Ovary (tissue), 7 donors: ENCODE measurements at regions not wholly inside any gene's neighbourhood (a gene's known extent, or its start where the extent isn't known, plus 50 kb on each side); places are given as distances from the start of the nearest gene placed in this dataset.
"Not testable (repeated sequence)": the region's sequence is repeated elsewhere in the genome, so short reads cannot be mapped to it uniquely, and the experiment has no call there.

ENCODE experiments used
- DNase-seq, 5 donors: peaks; one replicate each; pipeline ENCODE4 v3.0.0-alpha.2; 2019 to 2020
- H3K27ac ChIP-seq, 2 donors: fragments of 200-600 bp; one replicate each; pipeline versions ENCODE4 v1.5.1 to v1.8.0; 2019 to 2022
- H3K27me3 ChIP-seq: fragments of 200-600 bp; one replicate; pipeline ENCODE4 v1.8.0; 2022
- H3K36me3 ChIP-seq: fragments of 200-600 bp; sonication (generic); one replicate; pipeline ENCODE4 v1.5.1; 2019
- H3K4me1 ChIP-seq: one replicate; pipeline ENCODE4 v1.8.1; 2013; ENCODE audit warnings: mild to moderate bottlenecking, moderate library complexity; ENCODE audit not compliant: insufficient read depth
- H3K4me3 ChIP-seq: fragments of 200-600 bp; sonication (generic); one replicate; pipeline ENCODE4 v1.5.1; 2017
- H3K9me3 ChIP-seq, 2 donors: fragments of 200-600 bp in 1 of 2; sonication (generic) in 1 of 2; one replicate each; pipeline versions ENCODE4 v1.5.1 to v1.8.1; 2013 to 2019; ENCODE audit warnings: mild to moderate bottlenecking in 1 of 2, moderate library complexity in 1 of 2
- CTCF ChIP-seq, 3 donors: fragments of 450-650 bp in 2 of 3; fragments of 200-600 bp in 1 of 3; IDR thresholded peaks; one replicate each; pipeline versions ENCODE4 v1.5.1 to v1.8.0; 2016 to 2022; ENCODE audit warnings: antibody characterized with exemption in 3 of 3, mild to moderate bottlenecking in 1 of 3
- EP300 ChIP-seq: sonication (generic); formaldehyde crosslinking; IDR thresholded peaks from one replicate; pipeline ENCODE4 v1.6.1; 2017; ENCODE audit warnings: antibody characterized with exemption
- POLR2A ChIP-seq: fragments of 450-650 bp; IDR thresholded peaks from one replicate; pipeline ENCODE4 v1.6.1; 2017; ENCODE audit warnings: antibody characterized with exemption, mild to moderate bottlenecking, moderate library complexity
- WGBS, 3 donors: extraction: QIAGEN DNeasy Blood & Tissue Kit in 1 of 3; methylation state at CpG; one replicate each; pipeline versions ENCODE4 v1.1.5 to v1.1.7; 2013 to 2017; 5-methylcytosine and 5-hydroxymethylcytosine counted together
- intact Hi-C, 4 donors: fragments of 100-400 bp; cut with DNase I; formaldehyde crosslinking; loops; one replicate each; pipeline versions ENCODE4 v1.11.0 to v1.15.1; 2022 to 2023
- donor health status: DM: no; HTN: no; CAD: no; lungs with moderate emphysema.
- donor health status: DM: no; HTN: no; CAD: no.
- donor health status: Bipolar disorder and iron deficiency.
- donor health status: DM: no; HTN: no; CAD: no.
- donor health status: DM: yes; HTN: yes; CAD: no.

- DNase-seq: no peak
- 84 to 94% (median 94%) methylated on average over 7 of the region's 7 CpGs for WGBS, 3 donors
- intact Hi-C loops: no loop called here
- Histone ChIP-seq H3K4me1 (no peaks in the 10 kb centered on the region), H3K9me3 (no peaks in the 10 kb centered on the region), H3K27ac (no peak overlapping the region), H3K36me3 (no peaks in the 10 kb centered on the region), H3K4me3 (no peak overlapping the region), H3K27me3 (no peaks in the 10 kb centered on the region)
- TF ChIP-seq EP300 (no peak), POLR2A (no peak), CTCF (IDR thresholded peaks at IDR 0.05) (no peak)
Observed at GRCh38 chr2:242098445-242099128, 229.1 kb downstream of the RTP5 start.

GRCh38 chr2:242103093-242103492 lies 233.6 kb downstream of the RTP5 start:
- intact Hi-C loops, H3K9me3 ChIP-seq, H3K27me3 ChIP-seq, H3K4me3 ChIP-seq, H3K4me1 ChIP-seq, H3K27ac ChIP-seq, H3K36me3 ChIP-seq, DNase-seq: not testable (repeated sequence)
- WGBS, 3 donors: 90 to 97% (median 96%) methylated on average over 2 of the region's 2 CpGs

GRCh38 chr2:242104202-242104956 lies 234.8 kb downstream of the RTP5 start:
- H3K36me3 ChIP-seq, DNase-seq, H3K27ac ChIP-seq, intact Hi-C loops, H3K9me3 ChIP-seq, H3K4me1 ChIP-seq, H3K4me3 ChIP-seq, H3K27me3 ChIP-seq: not testable (repeated sequence)
- 87 to 93% (median 91%) methylated on average over 7 of the region's 7 CpGs for WGBS, 3 donors

GRCh38 chr2:242107065-242107464 lies 237.5 kb downstream of the RTP5 start:
- intact Hi-C loops, H3K27ac ChIP-seq: not testable (repeated sequence)
- 84 to 93% (median 91%) methylated on average over 5 of the region's 5 CpGs for WGBS, 3 donors

GRCh38 chr2:242108797-242109500 lies 239.4 kb downstream of the RTP5 start:
- not testable (repeated sequence) for DNase-seq

More at GRCh38 chr2:242107065-242107464, 237.5 kb downstream of the RTP5 start:
- DNase-seq, H3K4me1 ChIP-seq, H3K27me3 ChIP-seq, H3K4me3 ChIP-seq, H3K36me3 ChIP-seq, H3K9me3 ChIP-seq: not testable (repeated sequence)

GRCh38 chr2:242109819-242110218 lies 240.3 kb downstream of the RTP5 start:
- H3K36me3 ChIP-seq, H3K9me3 ChIP-seq, DNase-seq, H3K27ac ChIP-seq, H3K4me1 ChIP-seq, H3K27me3 ChIP-seq, H3K4me3 ChIP-seq, intact Hi-C loops: not testable (repeated sequence)
- WGBS, 3 donors: 77 to 85% (median 84%) methylated on average over 8 to 10 of the region's 10 CpGs

More at GRCh38 chr2:242108797-242109500, 239.4 kb downstream of the RTP5 start:
- H3K4me1 ChIP-seq, intact Hi-C loops, H3K27ac ChIP-seq, H3K4me3 ChIP-seq, H3K36me3 ChIP-seq, H3K9me3 ChIP-seq, H3K27me3 ChIP-seq: not testable (repeated sequence)
- WGBS, 3 donors: 80 to 100% (median 98%) methylated on average over 2 of the region's 2 CpGs

GRCh38 chr2:242111954-242112353 lies 242.4 kb downstream of the RTP5 start:
- H3K27ac ChIP-seq, H3K36me3 ChIP-seq, H3K9me3 ChIP-seq, H3K4me1 ChIP-seq, H3K4me3 ChIP-seq, H3K27me3 ChIP-seq, intact Hi-C loops, DNase-seq: not testable (repeated sequence)
- WGBS, 3 donors: 85 to 92% (median 86%) methylated on average over 4 of the region's 4 CpGs

- DNase-seq, H3K27me3 ChIP-seq, H3K4me3 ChIP-seq, H3K4me1 ChIP-seq, H3K36me3 ChIP-seq, H3K9me3 ChIP-seq, intact Hi-C loops, H3K27ac ChIP-seq: not testable (repeated sequence)
- WGBS, 3 donors: 38 to 62% (median 56%) methylated on average over 3 of the region's 3 CpGs
Observed at GRCh38 chr2:242113492-242113891, 244.0 kb downstream of the RTP5 start.

- WGBS, 3 donors: 20 to 50% methylated on average over 1 of the region's 2 CpGs; no CpG with 5 or more reads in 1 of the 3 donors
- H3K4me3 ChIP-seq, H3K27ac ChIP-seq, H3K27me3 ChIP-seq, H3K9me3 ChIP-seq, DNase-seq, intact Hi-C loops, H3K36me3 ChIP-seq, H3K4me1 ChIP-seq: not testable (repeated sequence)
Observed at GRCh38 chr2:242116676-242117075, 247.1 kb downstream of the RTP5 start.

GRCh38 chr2:242117305-242117704 lies 247.8 kb downstream of the RTP5 start:
- H3K9me3 ChIP-seq, H3K36me3 ChIP-seq, intact Hi-C loops, H3K27me3 ChIP-seq, H3K4me1 ChIP-seq, H3K27ac ChIP-seq, DNase-seq, H3K4me3 ChIP-seq: not testable (repeated sequence)
- WGBS, 3 donors: no CpG with 5 or more reads among the region's 3 CpGs
